AML-193 (cell line): ENCODE measurements at regions not wholly inside any gene's neighbourhood (a gene's known extent, or its start where the extent isn't known, plus 50 kb on each side); places are given as distances from the start of the nearest gene placed in this dataset.
"Not testable (repeated sequence)": the region's sequence is repeated elsewhere in the genome, so short reads cannot be mapped to it uniquely, and the experiment has no call there.

Source experiments
- DNase-seq, 2 experiments: peaks; one replicate each; lab custom pipeline; 2025; lab: John Stamatoyannopoulos, UW

DNA sequence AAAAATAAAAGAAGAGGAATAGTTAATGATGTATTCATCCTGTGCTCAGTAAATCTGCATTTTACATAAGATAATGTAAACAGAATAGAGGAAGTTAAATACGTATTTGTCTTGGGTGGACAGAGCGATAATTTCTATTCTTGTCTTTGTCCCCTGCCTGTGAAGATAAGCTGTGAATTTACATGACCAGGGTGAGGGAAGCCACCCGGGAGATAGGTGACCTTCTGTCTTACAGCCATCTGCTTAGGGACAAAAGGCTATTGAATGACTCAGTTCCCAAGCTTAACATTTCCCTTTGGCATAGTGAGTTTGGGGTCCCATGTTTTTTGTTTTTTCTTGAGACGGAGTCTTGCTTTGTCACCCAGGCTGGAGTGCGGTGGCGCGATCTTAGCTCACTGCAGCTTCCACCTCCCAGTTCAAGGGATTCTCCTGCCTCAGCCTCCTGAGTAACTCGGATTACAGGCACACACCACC, 88.7 kb upstream of the KCTD7 start:
- no peak for DNase-seq

DNA sequence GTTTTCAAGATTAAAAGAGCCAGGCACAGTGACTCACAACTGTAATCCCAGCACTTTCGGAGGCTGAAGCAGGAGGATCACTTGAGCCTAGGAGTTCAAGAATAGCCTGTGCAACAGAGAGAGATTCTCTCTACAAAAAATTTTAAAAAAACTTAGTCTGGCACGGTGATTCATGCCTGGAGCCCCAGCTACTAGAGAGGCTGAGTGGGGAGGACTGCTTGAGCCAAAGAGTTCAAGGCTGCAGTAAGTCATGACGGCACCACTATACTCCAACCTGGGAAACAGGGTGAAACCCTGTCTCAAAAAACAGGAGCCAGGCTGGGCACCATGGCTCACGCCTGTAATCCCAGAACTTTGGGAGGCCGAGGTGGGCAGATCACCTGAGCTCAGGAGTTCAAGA, 86.6 kb upstream of the KCTD7 start:
- DNase-seq: no peak

DNA sequence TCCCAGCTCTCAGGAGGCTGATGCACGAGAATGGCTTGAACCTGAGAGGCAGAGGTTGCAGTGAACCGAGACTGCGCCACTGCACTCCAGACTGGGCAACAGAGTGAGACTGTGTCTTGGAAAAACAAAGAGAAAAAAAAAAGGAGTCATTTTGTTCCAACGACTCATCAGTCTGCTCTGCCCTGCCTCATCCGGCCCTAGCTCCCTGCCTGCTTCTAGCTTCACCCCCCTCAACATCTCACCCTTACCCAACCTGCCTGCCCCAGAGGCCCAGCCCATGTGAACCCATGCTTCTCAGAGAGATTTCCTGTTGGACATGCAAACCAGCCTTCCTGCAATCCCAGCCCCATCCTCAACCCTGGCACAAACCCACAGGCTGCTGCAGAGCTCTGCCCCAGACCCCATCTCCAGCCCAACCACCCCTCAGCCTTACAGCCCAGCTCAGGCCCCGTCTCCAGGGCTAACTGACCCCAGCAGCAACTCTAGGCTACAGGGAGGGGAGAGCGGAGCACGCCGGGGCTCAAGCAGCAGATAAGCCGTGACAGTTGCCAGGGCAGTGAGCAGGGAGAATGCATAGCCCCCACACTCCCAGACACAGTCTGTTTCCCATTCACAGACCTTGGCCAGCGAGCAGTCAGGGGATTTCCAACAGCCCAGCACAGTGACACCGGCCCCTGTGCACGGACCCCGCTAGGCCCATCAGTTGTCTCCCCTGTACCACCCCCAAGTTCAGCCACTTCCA, 86.0 kb upstream of the KCTD7 start:
- DNase-seq: no peak

DNA sequence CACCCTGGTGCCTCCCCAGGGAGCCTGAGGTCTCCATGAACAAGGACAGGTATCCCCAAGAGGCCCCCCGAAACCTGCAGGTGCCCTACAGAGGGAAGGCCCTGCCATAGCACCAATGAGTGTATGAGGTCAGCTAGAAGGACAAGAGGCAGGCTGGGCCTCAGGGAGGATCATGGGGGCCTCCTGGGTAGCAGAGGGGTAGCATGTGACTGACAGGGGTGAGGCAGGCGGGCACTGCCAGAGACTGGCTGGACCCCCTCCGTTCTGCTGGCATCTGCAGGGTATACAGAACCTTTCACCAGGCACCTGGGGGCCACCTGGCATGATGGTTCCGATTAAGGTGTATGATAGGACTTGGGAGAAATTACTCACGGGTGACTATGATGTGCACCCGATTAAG, 79.2 kb upstream of the KCTD7 start:
- DNase-seq: no peak

DNA sequence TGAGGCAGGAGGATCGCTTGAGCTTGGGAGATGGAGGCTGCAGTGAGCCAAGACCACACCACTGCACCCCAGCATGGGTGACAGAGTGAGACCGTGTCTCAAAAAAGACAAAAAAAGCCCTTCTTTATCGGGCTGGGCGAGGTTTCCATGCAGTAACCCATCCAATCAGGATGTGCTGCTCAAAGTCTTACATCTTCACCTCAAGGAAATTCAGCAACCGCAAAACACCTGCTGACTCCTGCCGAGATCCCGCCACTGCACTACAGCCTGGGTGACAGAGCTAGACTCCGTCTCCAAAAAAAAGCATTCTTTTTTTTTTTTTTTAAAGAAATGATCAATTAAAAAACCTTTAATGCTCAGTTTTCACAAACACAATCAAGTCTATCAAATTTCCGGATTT, 75.7 kb upstream of the KCTD7 start:
- no peak for DNase-seq

DNA sequence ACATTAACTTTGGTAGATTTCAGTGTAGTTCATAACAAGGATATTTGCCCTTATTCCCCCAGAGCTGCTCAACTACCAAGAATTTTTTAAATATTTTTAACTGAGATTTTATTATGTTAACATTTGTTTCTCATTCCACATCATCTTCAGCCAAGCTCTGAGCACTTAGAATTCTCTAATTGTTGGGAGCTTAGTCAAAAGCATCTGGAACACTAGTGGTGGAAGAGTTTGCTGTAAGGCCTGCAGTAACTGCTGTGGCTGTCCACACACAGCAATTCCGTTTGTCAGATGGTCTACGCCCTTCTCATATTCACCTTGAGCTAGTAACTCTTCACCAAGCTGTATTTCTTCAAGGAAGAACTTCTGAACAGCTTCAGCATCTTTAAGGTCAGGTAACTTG, 75.0 kb upstream of the KCTD7 start:
- DNase-seq: not testable (repeated sequence)

DNA sequence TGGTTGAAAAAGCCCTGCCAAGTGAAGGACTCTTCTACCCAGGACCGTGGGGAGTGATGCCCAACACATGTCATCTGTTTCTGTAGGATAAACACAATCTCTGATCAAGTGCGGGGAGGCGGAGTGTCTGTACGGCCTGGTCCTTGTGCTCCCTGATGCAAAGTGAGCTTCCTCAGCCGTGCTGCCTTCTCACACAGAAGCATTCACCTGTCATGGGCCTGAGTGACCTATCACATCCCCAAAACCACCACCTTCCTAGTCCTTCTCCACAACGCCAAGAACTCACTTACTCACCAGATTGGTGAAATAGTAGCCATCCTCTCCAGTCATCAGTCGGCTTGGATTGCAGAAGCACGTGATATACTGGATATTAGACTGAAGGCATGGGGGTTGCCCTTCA, 74.4 kb upstream of the KCTD7 start:
- DNase-seq: not testable (repeated sequence)

DNA sequence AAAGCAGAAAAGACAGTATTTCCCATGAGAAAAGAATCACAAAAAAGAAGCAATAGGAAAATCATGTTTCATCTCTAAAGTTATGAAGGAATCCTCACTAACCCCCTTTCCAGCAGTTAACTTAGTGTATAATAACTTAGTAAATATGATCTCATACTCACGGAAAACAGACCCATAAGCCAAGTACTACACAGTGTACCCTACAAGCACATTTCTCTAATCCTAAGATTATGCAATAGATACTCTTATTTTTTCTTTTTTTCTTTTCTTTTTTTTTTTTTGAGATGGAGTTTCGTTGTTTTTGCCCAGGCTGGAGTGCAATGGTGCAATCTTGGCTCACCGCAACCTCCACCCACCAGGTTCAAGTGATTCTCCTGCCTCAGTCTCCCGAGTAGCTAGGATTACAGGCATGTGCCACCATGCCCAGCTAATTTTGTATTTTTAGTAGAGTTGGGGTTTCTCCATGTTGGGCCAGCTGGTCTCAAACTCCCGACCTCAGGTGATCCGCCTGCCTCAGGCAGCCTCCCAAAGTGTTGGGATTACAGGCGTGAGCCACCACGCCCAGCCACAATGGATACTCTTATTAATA, 73.7 kb upstream of the KCTD7 start:
- DNase-seq: not testable (repeated sequence)

DNA sequence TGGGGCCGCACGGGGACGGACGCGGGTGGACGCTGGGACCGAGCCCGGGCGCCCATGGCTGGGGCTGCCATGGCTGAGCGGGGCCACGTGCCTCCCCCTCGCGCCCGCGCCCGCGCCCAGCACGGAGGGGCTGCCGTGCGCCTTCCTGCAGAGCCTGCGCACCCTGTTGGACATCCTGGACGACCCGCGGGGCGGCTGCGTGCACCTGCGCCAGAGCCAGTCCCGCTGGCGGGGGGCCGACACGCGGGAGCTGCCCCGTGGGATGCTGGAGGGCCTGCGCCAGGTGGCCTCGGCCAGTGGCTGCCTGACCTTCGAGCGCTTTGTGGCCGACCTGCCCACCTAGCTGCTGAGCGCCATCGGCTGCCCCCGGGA, 72.5 kb upstream of the KCTD7 start:
- DNase-seq: no peak

DNA sequence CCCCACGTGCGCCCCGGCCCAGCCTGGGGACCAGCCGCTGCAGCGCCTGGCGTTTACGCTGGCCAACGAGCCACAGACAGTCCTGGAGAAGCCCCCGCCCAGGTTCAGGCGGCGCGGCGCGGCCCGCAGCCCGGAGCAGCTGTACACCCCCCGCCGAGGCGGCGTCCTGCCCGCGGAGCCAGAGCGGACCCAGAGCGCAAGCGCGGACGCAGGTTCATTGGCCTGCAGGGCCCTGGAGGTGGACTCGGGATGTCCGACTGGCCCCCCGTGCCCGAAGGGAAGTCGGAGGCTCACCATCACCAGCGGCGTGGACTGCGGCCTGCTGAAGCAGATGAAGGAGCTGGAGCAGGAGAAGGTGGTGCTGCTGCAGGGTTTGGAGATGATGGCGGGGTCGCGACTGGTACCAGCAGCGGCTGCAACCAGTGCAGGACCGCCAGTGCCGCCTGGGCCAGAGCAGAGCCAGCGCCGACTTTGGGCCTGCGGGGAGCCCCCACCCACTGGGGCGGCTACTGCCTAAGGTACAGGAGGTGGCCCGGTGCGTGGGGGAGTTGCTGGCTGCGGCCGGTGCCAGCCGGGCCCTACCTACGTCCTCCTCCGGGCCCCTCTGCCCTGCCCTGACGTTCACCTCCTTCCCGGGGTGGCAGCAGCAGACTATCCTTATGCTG, 72.0 kb upstream of the KCTD7 start:
- no peak for DNase-seq

DNA sequence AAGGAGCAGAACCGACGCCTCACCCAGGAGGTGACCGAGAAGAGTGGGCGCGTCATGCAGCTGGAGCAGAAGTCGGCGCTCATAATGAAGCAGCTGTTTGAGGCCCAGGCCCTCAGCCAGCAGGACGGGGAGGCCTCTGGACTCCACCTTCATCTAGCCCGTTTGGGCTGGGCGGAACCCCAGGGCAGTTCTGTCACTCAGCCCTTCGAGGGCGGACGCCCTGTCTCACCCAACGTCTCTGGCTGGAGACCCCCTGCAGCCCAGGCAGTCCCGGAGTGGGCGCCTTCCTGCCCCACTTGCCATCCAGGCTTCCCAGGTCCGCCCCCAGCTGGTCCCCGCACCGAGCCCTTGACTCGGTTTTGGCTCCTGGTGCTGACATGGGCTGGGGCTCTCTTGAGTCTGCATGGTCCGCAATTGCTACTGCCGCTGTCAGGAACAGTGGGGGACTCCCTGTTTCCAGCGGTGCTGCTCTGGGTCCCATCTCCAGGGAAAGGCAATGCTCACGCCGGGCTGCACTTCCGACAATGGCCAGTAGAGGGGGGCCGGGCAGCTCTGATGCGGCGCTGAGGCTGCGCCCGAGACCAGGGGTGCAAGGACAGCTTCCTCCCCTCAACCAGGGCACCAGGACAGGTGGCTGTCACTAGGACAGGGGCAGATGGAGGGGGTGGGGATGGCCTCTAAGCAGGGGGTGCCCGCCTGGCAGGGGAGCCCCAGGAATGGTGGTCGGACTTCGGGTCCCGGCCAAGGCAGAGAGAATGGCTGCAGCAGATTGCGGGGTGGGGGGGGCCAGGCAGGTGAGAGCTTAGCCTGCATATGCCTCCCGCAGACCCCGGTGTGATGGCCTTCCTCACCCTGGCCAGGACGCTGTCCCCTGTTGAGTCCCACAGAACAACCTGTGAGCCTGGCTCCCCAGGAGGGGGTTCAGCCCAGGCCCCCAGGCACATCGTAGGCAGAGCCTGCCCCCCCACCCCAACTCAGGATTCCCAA, 71.2 kb upstream of the KCTD7 start:
- DNase-seq: peak; percentile 4 to 8

DNA sequence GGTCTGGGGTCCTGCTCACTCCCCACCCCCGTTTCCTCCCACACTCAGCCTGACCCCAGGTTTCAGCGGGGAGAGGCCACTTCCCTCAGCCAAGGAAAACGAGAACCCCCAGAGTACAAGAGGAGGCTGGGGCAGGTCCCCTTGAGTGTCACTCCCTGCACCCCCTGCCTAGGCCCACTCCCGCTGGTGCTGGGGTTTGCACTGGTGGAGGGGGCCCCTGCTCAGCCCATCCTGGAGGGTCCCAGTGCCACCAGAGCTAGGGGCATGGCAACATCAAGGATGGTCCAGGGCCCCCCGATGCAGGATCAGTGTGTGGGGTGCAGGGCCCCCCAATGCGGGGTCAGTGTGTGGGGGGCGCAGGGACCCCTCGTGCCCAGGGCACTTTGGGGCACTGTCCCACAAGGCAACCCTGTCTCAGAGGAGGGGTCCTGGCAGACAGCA, 70.5 kb upstream of the KCTD7 start:
- no peak for DNase-seq

DNA sequence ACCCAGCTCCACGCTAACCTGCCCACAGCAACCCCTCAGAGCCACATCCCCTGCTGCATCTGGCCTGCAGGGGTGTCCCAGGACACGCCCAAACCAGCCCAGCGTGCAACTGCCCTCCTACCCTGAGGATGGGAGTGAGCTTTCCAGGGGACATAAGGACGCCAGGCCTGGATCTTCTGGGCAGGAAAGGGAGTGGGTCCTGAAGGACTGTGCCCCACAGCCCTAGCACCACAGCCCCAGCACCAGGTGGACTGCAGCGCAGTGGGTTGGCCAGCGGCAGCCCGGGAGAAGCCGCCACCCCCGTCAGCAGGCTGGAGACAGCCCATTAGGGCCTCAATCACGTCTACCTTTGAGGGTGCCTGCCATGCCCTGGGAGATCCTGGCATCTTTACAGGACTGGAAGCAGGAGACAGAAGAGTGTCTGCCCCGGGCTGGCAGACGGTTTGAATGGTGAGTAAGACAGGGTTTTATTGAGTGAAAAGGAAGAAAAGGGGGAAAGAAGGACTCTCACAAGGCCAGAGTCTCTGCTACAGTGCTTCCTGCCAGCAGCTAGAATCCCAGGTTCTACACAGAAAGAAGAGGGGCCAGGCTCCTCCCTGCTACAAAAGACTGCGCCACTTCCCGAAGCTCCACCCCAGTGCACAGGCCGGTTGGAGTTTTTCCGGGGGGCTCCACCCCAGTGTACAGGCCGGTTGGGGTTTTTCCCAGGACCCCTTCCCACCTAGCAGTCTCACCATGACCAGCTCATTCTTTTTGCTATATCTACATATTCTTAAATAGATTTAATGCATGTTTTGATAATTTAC, 69.8 kb upstream of the KCTD7 start:
- no peak for DNase-seq

DNA sequence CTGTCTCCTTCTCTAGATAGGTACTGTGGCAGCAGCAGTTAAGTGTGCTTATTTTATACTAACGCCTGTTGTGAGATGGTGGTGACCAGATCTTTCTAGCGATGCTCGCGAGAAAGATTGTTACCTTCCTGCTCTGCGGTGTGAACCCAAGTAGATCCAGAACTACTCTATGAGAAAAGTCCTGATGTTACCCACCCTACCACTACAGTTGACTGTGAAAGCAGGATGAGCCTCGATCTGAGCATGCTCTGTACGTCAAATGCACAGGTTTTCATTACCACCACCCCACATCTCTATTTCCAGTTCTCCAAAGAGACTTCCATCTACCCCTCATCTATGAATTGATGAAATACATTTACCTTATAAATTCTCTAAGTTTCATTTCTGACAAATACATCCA, 64.6 kb upstream of the KCTD7 start:
- no peak for DNase-seq

DNA sequence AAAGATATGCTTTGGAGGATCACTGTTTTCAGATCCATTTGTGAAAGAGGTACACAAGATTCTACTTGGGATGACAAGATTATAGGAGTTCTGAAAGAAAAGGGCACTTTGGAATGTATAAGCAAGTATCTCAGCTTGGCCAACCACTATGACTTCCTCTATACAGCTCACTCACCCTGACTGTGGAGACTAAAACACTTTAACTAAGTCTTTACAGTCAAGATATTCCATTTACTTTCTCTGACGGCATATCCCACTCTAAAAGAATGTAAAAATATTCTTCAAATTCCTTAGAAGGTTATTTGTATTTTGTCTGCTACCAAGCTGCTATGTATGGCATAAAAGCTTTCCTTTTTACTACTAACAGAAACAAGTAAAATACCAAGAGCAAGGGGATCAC, 58.5 kb upstream of the KCTD7 start:
- not testable (repeated sequence) for DNase-seq

DNA sequence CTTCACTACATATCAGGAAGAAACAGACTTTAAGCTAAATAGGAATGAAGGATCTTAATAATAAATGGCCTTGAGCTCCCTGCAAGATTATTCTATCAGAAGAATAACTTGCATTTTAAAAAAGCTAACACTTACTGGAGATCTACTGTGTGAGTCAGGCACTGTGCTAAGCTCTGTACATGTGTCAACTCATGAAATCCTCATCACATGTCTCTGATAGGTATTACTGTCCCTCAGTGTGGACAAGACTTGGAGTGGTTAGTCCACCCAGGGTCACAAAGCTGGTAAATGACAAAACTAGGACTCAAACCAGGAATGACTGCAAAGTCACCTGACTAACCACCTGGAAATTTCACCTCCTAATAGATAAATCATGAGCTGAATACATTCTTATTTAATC, 57.1 kb upstream of the KCTD7 start:
- DNase-seq: no peak

DNA sequence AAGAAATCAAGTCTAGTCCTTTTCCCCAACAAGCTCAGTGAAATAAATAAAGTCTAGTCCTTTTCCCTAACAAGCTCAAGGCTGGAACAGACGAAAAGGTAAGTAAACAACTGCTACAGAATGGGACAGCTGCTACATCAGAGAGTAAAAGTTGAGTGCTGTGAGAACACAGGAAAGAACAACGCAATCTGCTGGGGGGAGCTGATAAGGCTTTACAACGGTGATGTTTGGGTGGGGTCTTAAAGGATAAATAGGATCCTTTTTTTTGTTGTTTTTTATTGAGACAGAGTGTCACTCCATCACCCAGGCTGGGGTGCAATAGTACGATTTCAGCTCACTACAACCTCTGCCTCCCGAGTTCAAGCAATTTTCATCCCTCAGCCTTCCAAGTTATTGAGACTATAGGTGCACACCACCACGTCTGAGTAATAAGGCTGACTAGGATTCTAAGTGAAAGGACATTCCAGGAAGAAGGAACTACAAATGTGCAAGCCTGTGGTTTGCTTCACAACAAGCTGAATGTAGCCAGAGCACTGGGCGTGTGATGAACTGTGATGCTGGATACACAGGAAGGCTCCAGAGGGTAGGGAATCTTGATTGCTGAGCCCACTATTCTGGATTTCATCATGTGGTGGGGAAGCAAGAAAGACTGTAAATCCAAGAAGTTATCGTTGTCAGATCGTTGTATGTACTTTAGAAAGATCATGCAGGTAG, 54.7 kb upstream of the KCTD7 start:
- DNase-seq: not testable (repeated sequence)

DNA sequence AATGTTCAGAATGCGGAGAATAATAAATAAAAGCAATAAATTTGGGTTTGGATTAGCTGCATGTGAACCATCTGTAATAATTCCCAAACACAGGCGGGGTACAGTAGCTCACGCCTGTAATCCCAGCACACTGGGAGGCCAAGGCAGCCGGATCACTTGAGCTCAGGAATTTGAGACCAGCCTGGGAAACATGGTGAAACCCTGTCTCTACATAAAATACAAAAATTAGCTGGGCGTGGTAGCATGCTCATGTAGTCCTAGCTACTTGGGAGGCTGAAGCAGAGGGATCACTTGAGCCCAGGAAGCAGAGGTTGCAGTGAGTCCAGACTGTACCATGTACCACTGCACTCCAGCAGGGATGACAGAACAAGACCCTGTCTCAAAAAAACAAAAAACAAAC, 53.9 kb upstream of the KCTD7 start:
- not testable (repeated sequence) for DNase-seq

DNA sequence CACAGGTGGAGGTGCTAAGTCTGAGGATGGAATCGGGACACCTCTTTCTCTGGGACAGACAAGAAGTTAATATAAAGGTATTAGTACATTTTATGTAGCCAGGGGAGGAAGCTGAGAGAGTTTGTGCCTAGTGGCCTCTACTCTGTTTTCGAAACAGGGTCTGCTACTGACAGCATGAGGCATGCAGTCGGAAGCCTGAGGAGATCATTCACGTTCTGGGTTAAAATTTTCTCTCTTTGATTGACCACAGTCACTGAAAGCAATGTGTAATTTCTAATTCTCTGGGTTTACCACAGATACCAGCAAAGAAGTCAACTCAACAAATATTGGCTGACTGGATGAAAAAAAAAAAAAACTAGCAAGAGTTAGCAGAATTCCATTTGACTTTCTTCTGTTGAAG, 53.3 kb upstream of the KCTD7 start:
- DNase-seq: no peak

DNA sequence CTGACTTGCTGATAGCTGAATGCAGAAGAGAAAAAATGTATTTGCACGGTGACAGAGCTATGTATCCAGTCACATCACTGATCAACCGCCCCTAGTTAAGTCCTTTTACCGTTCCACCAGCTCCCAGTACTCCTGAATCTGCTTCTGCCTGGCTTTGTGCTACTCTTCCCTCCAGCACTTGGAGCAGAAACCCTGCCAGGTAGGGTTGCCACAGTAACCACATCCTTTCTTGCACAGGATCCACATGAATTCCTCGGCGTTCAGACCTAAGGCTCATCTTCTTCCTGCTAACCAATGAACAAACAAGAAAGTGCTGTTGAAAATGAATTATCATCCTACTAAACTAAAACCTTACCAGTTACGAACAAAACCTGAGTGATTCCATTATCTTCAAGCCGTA, 52.0 kb upstream of the KCTD7 start:
- no peak for DNase-seq
